CD4-positive, alpha-beta T cell (primary cell): ENCODE measurements at regions not wholly inside any gene's neighbourhood (a gene's known extent, or its start where the extent isn't known, plus 50 kb on each side); places are given as distances from the start of the nearest gene placed in this dataset.
"Not testable (repeated sequence)": the region's sequence is repeated elsewhere in the genome, so short reads cannot be mapped to it uniquely, and the experiment has no call there.

Source experiments
- ATAC-seq: fragments of 200-7000 bp; cut with Tn5 transposase; one replicate; pipeline ENCODE4 v1.10.0; 2022; ENCODE audit warnings: mild to moderate bottlenecking; ENCODE audit not compliant: poor library complexity
- CTCF ChIA-PET: fragments of 350-600 bp; sonication (Branson Sonifier 250); formaldehyde crosslinking; loops from one replicate; lab custom pipeline; 2021; ENCODE audit warnings: antibody characterized with exemption, inconsistent platforms; lab: Charles Lee
- POLR2A ChIA-PET: fragments of 350-600 bp; sonication (Branson Sonifier 250); formaldehyde crosslinking; loops from one replicate; lab custom pipeline; 2021; ENCODE audit warnings: antibody characterized with exemption, inconsistent platforms; lab: Charles Lee
- DNase-seq, 14 experiments: peaks; one replicate each; pipeline ENCODE4 v3.0.0-alpha.2; 2013 to 2020; ENCODE audit warnings: mixed read lengths in 2 of 14
- H3K27ac ChIP-seq, 2 donors: one replicate each; pipeline versions ENCODE4 v1.5.1 to v1.7.0; 2013; ENCODE audit warnings: low read length in 2 of 2, low read depth in 1 of 2, mild to moderate bottlenecking in 1 of 2
- H3K27me3 ChIP-seq, 2 experiments: 1 replicate in 1 of 2; 2 replicates in 1 of 2; pipeline versions ENCODE4 v1.6.1 to v1.7.0; 2013; ENCODE audit warnings: low read length in 2 of 2, control low read depth in 1 of 2, mild to moderate bottlenecking in 1 of 2, moderate library complexity in 1 of 2; ENCODE audit not compliant: insufficient read depth in 2 of 2, control insufficient read depth in 1 of 2
- H3K36me3 ChIP-seq: one replicate; pipeline ENCODE4 v1.6.1; 2013; ENCODE audit warnings: low read length, control low read depth; ENCODE audit not compliant: insufficient read depth
- H3K4me1 ChIP-seq: one replicate; pipeline ENCODE4 v1.6.1; 2013; ENCODE audit warnings: low read length, control low read depth; ENCODE audit not compliant: insufficient read depth
- H3K4me3 ChIP-seq: one replicate; pipeline ENCODE4 v1.5.1; 2013; ENCODE audit warnings: mild to moderate bottlenecking, low read length, moderate library complexity
- H3K9me3 ChIP-seq, 2 experiments: 1 replicate in 1 of 2; 2 replicates in 1 of 2; pipeline versions ENCODE4 v1.6.1 to v1.7.0; 2013; ENCODE audit warnings: low read length in 2 of 2, mild to moderate bottlenecking in 2 of 2, control low read depth in 1 of 2, moderate library complexity in 1 of 2; ENCODE audit not compliant: control insufficient read depth in 1 of 2, insufficient read depth in 1 of 2
- H3K27ac Mint-ChIP-seq: one replicate; pipeline ENCODE4 v1.8.0; 2020; ENCODE audit warnings: mixed read lengths
- H3K27me3 Mint-ChIP-seq: one replicate; pipeline ENCODE4 v1.8.0; 2021; ENCODE audit warnings: mixed read lengths
- H3K36me3 Mint-ChIP-seq: one replicate; pipeline ENCODE4 v1.8.0; 2021; ENCODE audit warnings: low read depth, mixed read lengths
- H3K4me1 Mint-ChIP-seq: one replicate; pipeline ENCODE4 v1.8.0; 2021; ENCODE audit warnings: low read depth, mixed read lengths
- H3K4me3 Mint-ChIP-seq: one replicate; pipeline ENCODE4 v1.8.0; 2020; ENCODE audit warnings: mild to moderate bottlenecking, mixed read lengths
- H3K9me3 Mint-ChIP-seq: one replicate; pipeline ENCODE4 v1.8.0; 2020; ENCODE audit warnings: mixed read lengths
- intact Hi-C, 2 experiments: fragments of 100-400 bp; cut with DNase I in 1 of 2; cut with micrococcal nuclease in 1 of 2; formaldehyde crosslinking; loops; one replicate each; pipeline versions ENCODE4 v1.15.1 to v1.9.0; 2023 to 2025; cut with DNase I, micrococcal nuclease
- TF ChIP-seq, protein P1 (sequence below): fragments of 200-600 bp; IDR thresholded peaks from one replicate; pipeline ENCODE4 v1.8.0; 2022; ENCODE audit warnings: antibody characterized with exemption, mild to moderate bottlenecking

DNA sequence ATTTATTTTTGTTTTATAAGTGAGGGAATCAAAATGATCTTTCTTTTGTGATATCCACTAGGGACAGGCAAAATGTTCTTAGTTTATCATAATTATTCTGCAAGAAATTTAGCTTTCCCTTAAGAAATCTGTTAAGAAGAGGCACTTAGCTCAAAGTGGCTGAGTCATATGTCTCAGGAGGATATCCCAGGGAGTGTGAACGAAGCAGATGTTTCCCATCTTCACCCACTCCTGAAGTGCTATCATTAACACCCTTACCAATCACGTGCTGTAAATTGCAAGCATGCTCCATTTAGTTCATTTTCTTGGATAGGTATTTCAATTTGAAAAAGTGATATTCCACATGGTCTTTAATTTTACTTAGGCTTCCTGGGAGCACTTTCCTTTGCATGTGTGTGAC is 774.3 kb upstream of the TMEFF2 start:
- TF ChIP-seq, protein P1, sequence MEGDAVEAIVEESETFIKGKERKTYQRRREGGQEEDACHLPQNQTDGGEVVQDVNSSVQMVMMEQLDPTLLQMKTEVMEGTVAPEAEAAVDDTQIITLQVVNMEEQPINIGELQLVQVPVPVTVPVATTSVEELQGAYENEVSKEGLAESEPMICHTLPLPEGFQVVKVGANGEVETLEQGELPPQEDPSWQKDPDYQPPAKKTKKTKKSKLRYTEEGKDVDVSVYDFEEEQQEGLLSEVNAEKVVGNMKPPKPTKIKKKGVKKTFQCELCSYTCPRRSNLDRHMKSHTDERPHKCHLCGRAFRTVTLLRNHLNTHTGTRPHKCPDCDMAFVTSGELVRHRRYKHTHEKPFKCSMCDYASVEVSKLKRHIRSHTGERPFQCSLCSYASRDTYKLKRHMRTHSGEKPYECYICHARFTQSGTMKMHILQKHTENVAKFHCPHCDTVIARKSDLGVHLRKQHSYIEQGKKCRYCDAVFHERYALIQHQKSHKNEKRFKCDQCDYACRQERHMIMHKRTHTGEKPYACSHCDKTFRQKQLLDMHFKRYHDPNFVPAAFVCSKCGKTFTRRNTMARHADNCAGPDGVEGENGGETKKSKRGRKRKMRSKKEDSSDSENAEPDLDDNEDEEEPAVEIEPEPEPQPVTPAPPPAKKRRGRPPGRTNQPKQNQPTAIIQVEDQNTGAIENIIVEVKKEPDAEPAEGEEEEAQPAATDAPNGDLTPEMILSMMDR, result no peak
- Histone ChIP-seq H3K4me1 (no peaks in the 10 kb centered on the region), H3K4me3 (no peak overlapping the region), H3K27ac (no peak overlapping the region), H3K36me3 (no peaks in the 10 kb centered on the region), H3K27me3 (no peaks in the 10 kb centered on the region), H3K9me3 (no peaks in the 10 kb centered on the region)
- intact Hi-C loops, result no loop called here
- DNase-seq (no peak), ATAC-seq (no peak)
- ChIA-PET CTCF (no interaction called here), POLR2A (no interaction called here)
- H3K9me3 Mint-ChIP-seq, result no peaks in the 10 kb centered on the region
- no peaks in the 10 kb centered on the region for H3K36me3 Mint-ChIP-seq
- no peaks in the 10 kb centered on the region for H3K27me3 Mint-ChIP-seq
- no peak overlapping the region for H3K4me3 Mint-ChIP-seq
- H3K4me1 Mint-ChIP-seq, result no peaks in the 10 kb centered on the region
- H3K27ac Mint-ChIP-seq, result no peak overlapping the region

DNA sequence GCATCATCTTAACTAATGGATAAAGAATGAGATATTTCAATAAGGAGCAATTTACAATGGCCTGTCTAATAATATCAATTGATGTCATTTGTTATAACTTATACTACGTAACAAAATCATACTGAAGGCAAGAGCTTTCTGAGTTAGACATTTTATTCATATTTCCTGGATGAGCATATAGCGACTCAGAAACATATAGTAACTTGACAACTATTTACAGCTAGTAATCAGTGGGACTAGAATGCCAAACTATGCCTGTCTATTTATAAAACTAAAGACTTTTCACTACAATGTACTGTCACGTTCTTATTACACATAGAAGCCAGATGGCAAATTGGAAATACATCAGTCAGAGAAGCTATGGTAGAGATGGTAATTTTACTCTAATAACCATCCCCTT is 766.2 kb upstream of the TMEFF2 start:
- Mint-ChIP-seq H3K36me3 (no peaks in the 10 kb centered on the region), H3K27ac (no peak overlapping the region), H3K4me3 (no peak overlapping the region), H3K9me3 (peaks cover 3% of the 10 kb centered on the region), H3K27me3 (no peaks in the 10 kb centered on the region), H3K4me1 (no peaks in the 10 kb centered on the region)
- no peak for ATAC-seq
- no peaks in the 10 kb centered on the region for H3K4me1 ChIP-seq
- no peaks in the 10 kb centered on the region for H3K36me3 ChIP-seq
- CTCF ChIA-PET, result no interaction called here
- intact Hi-C loops, result no loop called here
- H3K27me3 ChIP-seq, result no peaks in the 10 kb centered on the region
- TF ChIP-seq, protein P1, result no peak
- POLR2A ChIA-PET, result no interaction called here
- DNase-seq, result no peak
- no peak overlapping the region for H3K4me3 ChIP-seq
- peaks cover 0 to 6% of the 10 kb centered on the region in 2 experiments for H3K9me3 ChIP-seq
- no peak overlapping the region for H3K27ac ChIP-seq

DNA sequence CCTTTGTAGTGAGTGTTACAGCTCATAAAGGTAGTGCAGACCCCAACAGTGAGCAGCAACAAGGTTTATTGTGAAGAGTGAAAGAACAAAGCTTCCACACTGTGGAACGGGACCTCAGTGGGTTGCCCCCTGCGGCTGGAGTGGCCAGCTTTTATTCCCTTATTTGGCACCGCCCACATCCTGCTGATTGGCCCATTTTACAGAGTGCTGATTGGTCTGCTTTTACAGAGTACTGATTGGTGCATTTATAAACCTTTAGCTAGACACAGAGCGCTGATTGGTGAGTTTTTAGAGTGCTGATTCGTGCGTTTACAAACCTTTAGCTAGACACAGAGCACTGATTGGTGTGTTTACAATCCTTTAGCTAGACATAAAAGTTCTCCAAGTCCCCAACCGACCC is 763.9 kb upstream of the TMEFF2 start:
- H3K27me3 Mint-ChIP-seq, H3K27ac ChIP-seq, CTCF ChIA-PET, H3K27me3 ChIP-seq, ATAC-seq, H3K4me3 Mint-ChIP-seq, H3K4me1 ChIP-seq, H3K9me3 ChIP-seq, H3K27ac Mint-ChIP-seq, POLR2A ChIA-PET, H3K36me3 ChIP-seq, intact Hi-C loops, H3K4me3 ChIP-seq, H3K36me3 Mint-ChIP-seq, H3K9me3 Mint-ChIP-seq, DNase-seq, H3K4me1 Mint-ChIP-seq: not testable (repeated sequence)

DNA sequence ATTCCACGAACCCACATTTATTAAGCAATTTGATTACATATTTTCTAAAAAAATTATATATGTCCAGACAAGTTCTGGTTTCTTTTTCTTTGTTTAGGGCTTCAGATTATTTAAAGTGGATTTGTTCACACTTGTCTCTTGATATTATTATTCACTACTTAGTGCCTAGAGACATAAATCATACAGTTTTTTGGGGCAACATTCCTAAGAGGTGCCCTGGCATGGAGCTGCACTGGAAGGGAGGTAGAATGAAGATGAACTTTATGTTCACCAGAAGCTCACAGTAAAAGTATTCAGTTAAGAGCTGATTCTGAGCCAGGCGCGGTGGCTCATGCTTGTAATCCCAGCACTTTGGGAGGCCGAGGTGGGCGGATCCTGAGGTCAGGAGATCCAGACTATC is 762.7 kb upstream of the TMEFF2 start:
- Histone ChIP-seq H3K27me3 (no peaks in the 10 kb centered on the region), H3K4me1 (no peaks in the 10 kb centered on the region), H3K9me3 (peaks cover 0 to 8% of the 10 kb centered on the region in 2 experiments), H3K27ac (no peak overlapping the region), H3K36me3 (no peaks in the 10 kb centered on the region), H3K4me3 (no peak overlapping the region)
- no peak for ATAC-seq
- Mint-ChIP-seq H3K9me3 (peaks cover 3% of the 10 kb centered on the region), H3K4me3 (no peak overlapping the region), H3K4me1 (no peaks in the 10 kb centered on the region), H3K36me3 (no peaks in the 10 kb centered on the region), H3K27me3 (no peaks in the 10 kb centered on the region), H3K27ac (no peak overlapping the region)
- TF ChIP-seq, protein P1, result no peak
- DNase-seq, result no peak
- ChIA-PET POLR2A (no interaction called here), CTCF (no interaction called here)
- intact Hi-C loops, result no loop called here
